H1 (cell line): ENCODE measurements at regions not wholly inside any gene's neighbourhood (a gene's known extent, or its start where the extent isn't known, plus 50 kb on each side); places are given as distances from the start of the nearest gene placed in this dataset.
A peak's percentile ranks its signal among the peaks of the same experiment; 100 is the strongest.

ENCODE experiments used
- CTCF ChIA-PET: fragments of 300-600 bp; sonication (Branson Sonifier 250); formaldehyde crosslinking; loops from one replicate; lab custom pipeline; 2021; ENCODE audit not compliant: partially characterized antibody; lab: Charles Lee
- POLR2A ChIA-PET: fragments of 300-600 bp; sonication (Branson Sonifier 250); formaldehyde crosslinking; loops from one replicate; lab custom pipeline; 2021; ENCODE audit warnings: inconsistent platforms; ENCODE audit not compliant: partially characterized antibody; lab: Charles Lee
- DNase-seq, 2 experiments: peaks; one replicate each; pipeline versions ENCODE4 v3.0.0 to v3.0.0-alpha.2; 2010 to 2022; ENCODE audit warnings: low spot score in 2 of 2, low read depth in 1 of 2, mixed read lengths in 1 of 2
- FAIRE-seq: peaks from 2 replicates; lab custom pipeline; 2011; peaks lifted over from hg19 to GRCh38; lab: Jason Lieb, UNC
- H2AFZ ChIP-seq: 2 replicates; pipeline ENCODE4 v1.8.1; 2012; ENCODE audit warnings: low read length, inconsistent platforms
- H2AK5ac ChIP-seq: 2 replicates; pipeline ENCODE4 v1.6.1; 2013; ENCODE audit warnings: low read depth, low read length
- H2BK120ac ChIP-seq: replicated peaks from 2 replicates; pipeline ENCODE3; 2013; ENCODE audit warnings: low read depth, low read length, inconsistent platforms
- H2BK12ac ChIP-seq: 2 replicates; pipeline ENCODE4 v1.6.1; 2013; ENCODE audit warnings: low read depth, low read length
- H2BK15ac ChIP-seq: 2 replicates; pipeline ENCODE4 v1.6.1; 2013; ENCODE audit warnings: low read length
- H2BK20ac ChIP-seq: 2 replicates; pipeline ENCODE4 v1.6.1; 2013; ENCODE audit warnings: low read length
- H2BK5ac ChIP-seq: 2 replicates; pipeline ENCODE4 v1.6.1; 2013; ENCODE audit warnings: low read depth, low read length
- H3K14ac ChIP-seq: 2 replicates; pipeline ENCODE4 v1.6.1; 2013; ENCODE audit warnings: inconsistent platforms; ENCODE audit not compliant: insufficient read length
- H3K18ac ChIP-seq: 2 replicates; pipeline ENCODE4 v1.6.1; 2013; ENCODE audit warnings: low read length; ENCODE audit errors: extremely low read depth
- H3K23ac ChIP-seq: 2 replicates; pipeline ENCODE4 v1.6.1; 2013; ENCODE audit warnings: inconsistent platforms; ENCODE audit not compliant: insufficient read length
- H3K23me2 ChIP-seq: 2 replicates; pipeline ENCODE4 v1.6.1; 2013; ENCODE audit warnings: low read depth, low read length
- H3K27ac ChIP-seq: 2 replicates; pipeline ENCODE4 v1.6.1; 2011; ENCODE audit warnings: low read depth, low read length, inconsistent platforms
- H3K27me3 ChIP-seq, 4 experiments: replicated peaks in 1 of 4; 1 replicate in 1 of 4; 2 replicates in 3 of 4; pipeline versions ENCODE4 v1.6.1 to v1.8.1; 2011 to 2013; ENCODE audit warnings: low read length in 3 of 4, mild to moderate bottlenecking in 3 of 4, inconsistent platforms in 2 of 4, mixed read lengths in 2 of 4, moderate library complexity in 1 of 4; ENCODE audit not compliant: control insufficient read depth in 3 of 4, insufficient read depth in 3 of 4; ENCODE audit errors: extremely low read depth in 1 of 4
- H3K36me3 ChIP-seq, 4 experiments: 2 replicates each; pipeline versions ENCODE4 v1.6.1 to v1.8.1; 2011 to 2013; ENCODE audit warnings: mild to moderate bottlenecking in 4 of 4, low read length in 3 of 4, moderate library complexity in 2 of 4, control low read depth in 1 of 4, inconsistent platforms in 1 of 4; ENCODE audit not compliant: insufficient read depth in 4 of 4, control insufficient read depth in 2 of 4
- H3K4ac ChIP-seq: replicated peaks from 2 replicates; pipeline ENCODE3; 2013; ENCODE audit warnings: low read length, low read depth, mixed read lengths, inconsistent platforms; ENCODE audit not compliant: insufficient read length
- H3K4me1 ChIP-seq, 4 experiments: replicated peaks in 1 of 4; 1 replicate in 1 of 4; 2 replicates in 3 of 4; pipeline versions ENCODE4 v1.6.1 to v1.8.1; 2011 to 2013; ENCODE audit warnings: low read length in 3 of 4, inconsistent platforms in 2 of 4, mixed read lengths in 1 of 4; ENCODE audit not compliant: insufficient read depth in 4 of 4, control insufficient read depth in 3 of 4
- H3K4me2 ChIP-seq, 2 experiments: 2 replicates each; pipeline versions ENCODE4 v1.6.1 to v1.8.1; 2011 to 2013; ENCODE audit warnings: low read depth in 2 of 2, low read length in 2 of 2, control low read depth in 1 of 2, inconsistent platforms in 1 of 2, mild to moderate bottlenecking in 1 of 2; ENCODE audit not compliant: insufficient read depth in 1 of 2
- H3K4me3 ChIP-seq, 4 experiments: fragments of 200-600, 300-600 bp in 1 of 4; sonication (generic), shearing (Covaris generic), sonication (Bioruptor Twin) in 1 of 4; 2 replicates each; pipeline versions ENCODE4 v1.5.1 to v1.8.1; 2011 to 2016; ENCODE audit warnings: low read length in 4 of 4, low read depth in 3 of 4, control low read depth in 2 of 4, inconsistent platforms in 2 of 4, mild to moderate bottlenecking in 2 of 4, mixed read lengths in 1 of 4, moderate library complexity in 1 of 4; ENCODE audit not compliant: insufficient read depth in 2 of 4; ENCODE audit errors: extremely low read depth in 1 of 4
- H3K56ac ChIP-seq: replicated peaks from 2 replicates; pipeline ENCODE3; 2013; ENCODE audit warnings: low read depth, mild to moderate bottlenecking, mixed read lengths, low read length, inconsistent platforms; ENCODE audit not compliant: insufficient read length
- H3K79me1 ChIP-seq: 2 replicates; pipeline ENCODE4 v1.6.1; 2013; ENCODE audit warnings: low read depth, low read length, control low read depth
- H3K79me2 ChIP-seq, 2 experiments: 2 replicates each; pipeline versions ENCODE4 v1.6.1 to v1.8.1; 2012 to 2013; ENCODE audit warnings: low read length in 2 of 2, mild to moderate bottlenecking in 2 of 2, inconsistent platforms in 1 of 2; ENCODE audit not compliant: insufficient read depth in 2 of 2, control insufficient read depth in 1 of 2
- H3K9ac ChIP-seq, 4 experiments: replicated peaks in 1 of 4; 1 replicate in 1 of 4; 2 replicates in 3 of 4; pipeline versions ENCODE4 v1.6.1 to v1.8.1; 2011 to 2013; ENCODE audit warnings: low read depth in 3 of 4, low read length in 3 of 4, control low read depth in 2 of 4, mild to moderate bottlenecking in 2 of 4, moderate library complexity in 2 of 4, inconsistent platforms in 1 of 4; ENCODE audit errors: extremely low read depth in 1 of 4
- H3K9me3 ChIP-seq, 2 experiments: 2 replicates each; pipeline versions ENCODE4 v1.6.1 to v1.8.1; 2012 to 2013; ENCODE audit warnings: mild to moderate bottlenecking in 2 of 2, moderate library complexity in 2 of 2, control low read depth in 1 of 2, inconsistent platforms in 1 of 2, low read depth in 1 of 2, low read length in 1 of 2, mixed read lengths in 1 of 2; ENCODE audit not compliant: insufficient read depth in 2 of 2
- H4K20me1 ChIP-seq, 2 experiments: replicated peaks in 1 of 2; 2 replicates each; pipeline versions ENCODE3 to v1.8.1; 2011 to 2013; ENCODE audit warnings: inconsistent platforms in 2 of 2, low read length in 2 of 2, mild to moderate bottlenecking in 1 of 2; ENCODE audit not compliant: insufficient read depth in 2 of 2, control insufficient read depth in 1 of 2
- H4K5ac ChIP-seq: 2 replicates; pipeline ENCODE4 v1.6.1; 2013; ENCODE audit warnings: low read length, low read depth, mixed read lengths, inconsistent platforms; ENCODE audit not compliant: insufficient read length
- H4K8ac ChIP-seq: 2 replicates; pipeline ENCODE4 v1.8.0; 2013; ENCODE audit warnings: mild to moderate bottlenecking, moderate library complexity, low read length, inconsistent platforms; ENCODE audit not compliant: insufficient read depth; ENCODE audit errors: extremely low read depth
- H4K91ac ChIP-seq: replicated peaks from 2 replicates; pipeline ENCODE3; 2013; ENCODE audit warnings: low read length, mixed read lengths, inconsistent platforms; ENCODE audit not compliant: insufficient read length
- PHF8 ChIP-seq: fragments of 200-600 bp; sonication (generic); conservative IDR thresholded peaks from 2 replicates; pipeline ENCODE4 v1.7.1; 2012; ENCODE audit warnings: low read depth, mild to moderate bottlenecking, inconsistent platforms, low read length, moderate library complexity
- RAD21 ChIP-seq, 2 experiments: IDR thresholded peaks in 1 of 2; conservative IDR thresholded peaks in 1 of 2; 2 replicates each; pipeline ENCODE4 v1.6.1; 2011; ENCODE audit warnings: low read depth in 2 of 2, low read length in 2 of 2, improper control_type of control experiment in 1 of 2, inconsistent platforms in 1 of 2, mild to moderate bottlenecking in 1 of 2, moderate library complexity in 1 of 2
- TEAD4 ChIP-seq: IDR thresholded peaks from 2 replicates; pipeline ENCODE4 v1.6.1; 2012; ENCODE audit warnings: low read depth, low read length, inconsistent platforms, mixed read lengths
- WGBS, 2 experiments: shearing (Covaris generic) in 1 of 2; methylation state at CpG; one replicate each; pipeline versions ENCODE4 v1.1.6 to v1.1.7; 2013 to 2015; ENCODE audit warnings: low lambda C conversion rate in 2 of 2, mixed read lengths in 2 of 2, inconsistent platforms in 1 of 2, low coverage in 1 of 2, missing lambda C conversion rate in 1 of 2; ENCODE audit not compliant: insufficient replicate concordance in 2 of 2, insufficient coverage in 1 of 2, insufficient read length in 1 of 2; ENCODE audit errors: extremely low coverage in 1 of 2, missing lambda C conversion rate in 1 of 2; 5-methylcytosine and 5-hydroxymethylcytosine counted together
- TF ChIP-seq, protein P1 (sequence below), 3 experiments: IDR thresholded peaks; 1 replicate in 2 of 3; 2 replicates in 1 of 3; pipeline versions ENCODE4 v1.5.1 to v1.6.1; 2011; ENCODE audit warnings: low read length in 3 of 3, mild to moderate bottlenecking in 3 of 3, inconsistent platforms in 2 of 3, low read depth in 1 of 3, moderate library complexity in 1 of 3; ENCODE audit not compliant: insufficient read depth in 1 of 3; ENCODE audit errors: control extremely low read depth in 1 of 3
- TF ChIP-seq, protein P2 (sequence below): IDR thresholded peaks from 2 replicates; pipeline ENCODE4 v1.6.1; 2011; ENCODE audit warnings: low read depth, mild to moderate bottlenecking, low read length; ENCODE audit not compliant: insufficient read depth

DNA sequence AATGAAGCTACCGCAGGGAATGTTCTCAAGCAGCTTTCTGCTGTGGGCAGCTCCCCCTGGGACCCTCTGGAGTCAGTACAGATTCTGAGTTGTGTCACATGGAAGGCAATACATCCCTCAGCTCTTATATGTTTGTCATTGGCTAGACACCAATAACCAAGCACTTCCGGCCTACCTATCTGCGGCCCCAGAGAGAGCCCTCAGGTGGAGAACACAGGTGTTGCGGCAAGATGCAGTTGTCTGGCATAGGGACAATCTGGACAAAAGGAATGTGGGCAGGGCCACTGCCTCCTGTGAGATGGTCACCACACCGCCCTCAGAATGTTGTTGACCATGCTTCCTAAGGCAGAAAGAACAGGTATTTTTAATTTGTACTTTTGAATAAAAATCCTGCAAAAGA is 118.7 kb downstream of the BRMS1L start:
- no peak overlapping the region for H2AK5ac ChIP-seq
- 59% methylated on average over 5 of the region's 5 CpGs; no CpG with 5 or more reads in 1 of the 2 experiments for WGBS, 2 experiments
- H2BK120ac ChIP-seq: no peak overlapping the region
- peak overlapping the region; percentile 18; the same call in 1 of the 2 replicates for H2AFZ ChIP-seq
- peak; percentile 21 to 67 for DNase-seq
- H2BK20ac ChIP-seq: no peak overlapping the region
- no peak overlapping the region for H3K27ac ChIP-seq
- no peaks in the 10 kb centered on the region for H3K36me3 ChIP-seq
- no peak overlapping the region for H4K8ac ChIP-seq
- TF ChIP-seq TEAD4 (0 out of 2 replicates have a peak, but pooled peaks have one; percentile 34), RAD21 (IDR thresholded peaks at IDR 0.05 in 1 of 2, conservative IDR thresholded peaks at IDR 0.05 in 1 of 2; ENCODE audit: low read depth in 2 of 2, low read length in 2 of 2) (peak; percentile 47 to 61), PHF8 (no peak)
- TF ChIP-seq, protein P1, sequence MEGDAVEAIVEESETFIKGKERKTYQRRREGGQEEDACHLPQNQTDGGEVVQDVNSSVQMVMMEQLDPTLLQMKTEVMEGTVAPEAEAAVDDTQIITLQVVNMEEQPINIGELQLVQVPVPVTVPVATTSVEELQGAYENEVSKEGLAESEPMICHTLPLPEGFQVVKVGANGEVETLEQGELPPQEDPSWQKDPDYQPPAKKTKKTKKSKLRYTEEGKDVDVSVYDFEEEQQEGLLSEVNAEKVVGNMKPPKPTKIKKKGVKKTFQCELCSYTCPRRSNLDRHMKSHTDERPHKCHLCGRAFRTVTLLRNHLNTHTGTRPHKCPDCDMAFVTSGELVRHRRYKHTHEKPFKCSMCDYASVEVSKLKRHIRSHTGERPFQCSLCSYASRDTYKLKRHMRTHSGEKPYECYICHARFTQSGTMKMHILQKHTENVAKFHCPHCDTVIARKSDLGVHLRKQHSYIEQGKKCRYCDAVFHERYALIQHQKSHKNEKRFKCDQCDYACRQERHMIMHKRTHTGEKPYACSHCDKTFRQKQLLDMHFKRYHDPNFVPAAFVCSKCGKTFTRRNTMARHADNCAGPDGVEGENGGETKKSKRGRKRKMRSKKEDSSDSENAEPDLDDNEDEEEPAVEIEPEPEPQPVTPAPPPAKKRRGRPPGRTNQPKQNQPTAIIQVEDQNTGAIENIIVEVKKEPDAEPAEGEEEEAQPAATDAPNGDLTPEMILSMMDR (IDR thresholded peaks at IDR 0.05; ENCODE audit: control extremely low read depth in 1 of 3, insufficient read depth in 1 of 3, low read depth in 1 of 3, low read length in 3 of 3): peak; percentile 67 to 78 (median 75)
- TF ChIP-seq, protein P2, sequence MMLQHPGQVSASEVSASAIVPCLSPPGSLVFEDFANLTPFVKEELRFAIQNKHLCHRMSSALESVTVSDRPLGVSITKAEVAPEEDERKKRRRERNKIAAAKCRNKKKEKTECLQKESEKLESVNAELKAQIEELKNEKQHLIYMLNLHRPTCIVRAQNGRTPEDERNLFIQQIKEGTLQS: 0 out of 2 replicates have a peak, but pooled peaks have one; percentile 8
- H4K91ac ChIP-seq: no peak overlapping the region
- H3K23ac ChIP-seq: no peak overlapping the region
- no peak overlapping the region for H4K5ac ChIP-seq
- FAIRE-seq: peak; percentile 93
- no peaks in the 10 kb centered on the region for H3K79me1 ChIP-seq
- H3K27me3 ChIP-seq: peaks cover 0 to 5% (median 2%) of the 10 kb centered on the region in 4 experiments; a peak in 1 of 7 replicates
- no peak overlapping the region for H2BK5ac ChIP-seq
- no peak overlapping the region for H3K4ac ChIP-seq
- H3K79me2 ChIP-seq: no peaks in the 10 kb centered on the region
- no peak overlapping the region for H3K4me3 ChIP-seq
- CTCF ChIA-PET: interaction anchor here (0.6 to 6.5 kb wide), 18 partner anchors 8 to 1190 kb away, joined by 3 to 36 read pairs (median 6); no protein-coding TSS in a partner anchor
- no peaks in the 10 kb centered on the region for H3K23me2 ChIP-seq
- POLR2A ChIA-PET: no interaction called here
- H4K20me1 ChIP-seq: no peaks in the 10 kb centered on the region
- H3K18ac ChIP-seq: no peak overlapping the region
- H3K56ac ChIP-seq: no peak overlapping the region
- H3K9me3 ChIP-seq: no peaks in the 10 kb centered on the region
- no peak overlapping the region for H2BK15ac ChIP-seq
- no peak overlapping the region for H3K14ac ChIP-seq
- no peak overlapping the region for H2BK12ac ChIP-seq
- no peaks in the 10 kb centered on the region for H3K4me1 ChIP-seq
- no peak overlapping the region for H3K9ac ChIP-seq
- no peak overlapping the region for H3K4me2 ChIP-seq
